ENCODE measurements at regions not wholly inside any gene's neighbourhood (a gene's known extent, or its start where the extent isn't known, plus 50 kb on each side); places are given as distances from the start of the nearest gene placed in this dataset.

DNA sequence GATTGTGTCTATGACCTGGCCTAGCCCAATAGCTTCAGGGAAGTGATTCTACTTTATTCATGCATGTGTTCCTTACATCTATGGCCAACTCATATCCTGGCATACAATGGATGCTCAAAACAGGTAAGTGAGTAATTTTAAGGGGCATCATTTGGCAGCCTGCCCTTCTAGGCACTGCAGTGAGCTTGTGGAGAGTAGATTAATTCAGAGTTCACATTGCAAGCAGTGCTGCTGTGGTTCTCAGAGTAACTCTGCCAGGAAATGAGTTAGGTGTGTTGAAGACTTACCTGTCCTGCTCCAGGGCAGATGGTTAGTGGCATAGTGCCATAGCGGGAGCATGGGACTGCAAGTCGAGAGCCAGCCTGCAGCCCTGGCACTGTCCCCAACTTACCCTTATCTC is 158.0 kb downstream of the SCP2D1 start:
- DNase-seq (ENCODE audit: low spot score), result no peak

DNA sequence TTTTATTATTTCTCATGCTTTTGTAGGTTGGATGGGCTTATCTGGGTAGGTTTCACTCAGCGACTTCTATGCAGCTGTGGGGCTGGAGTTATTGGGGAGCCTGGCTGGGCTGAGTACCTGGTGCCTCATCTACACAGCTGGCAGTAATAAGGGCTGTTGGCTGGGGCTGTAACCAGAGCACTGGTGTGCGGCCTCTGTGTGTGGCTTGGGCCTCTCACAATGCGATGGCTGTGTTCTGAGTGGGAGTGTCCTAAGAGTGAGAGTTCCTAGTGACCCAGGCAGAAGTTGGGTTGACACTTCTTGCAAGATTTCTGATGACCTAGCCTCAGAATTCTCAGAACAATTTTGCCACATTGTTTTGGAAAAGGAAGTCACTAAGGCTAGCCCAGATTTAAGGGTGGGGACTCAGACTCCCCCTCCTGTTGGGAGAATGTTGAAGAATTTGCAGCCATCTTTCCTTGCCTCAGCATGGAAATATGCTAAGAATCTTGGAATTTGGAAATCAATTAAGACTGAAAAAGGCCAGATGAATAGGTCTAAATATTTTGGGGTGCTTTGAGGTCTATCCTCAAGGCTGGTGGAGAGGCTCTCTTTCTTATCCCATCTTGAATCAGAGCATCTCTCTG is 158.8 kb downstream of the SCP2D1 start:
- DNase-seq (ENCODE audit: low spot score), result no peak

DNA sequence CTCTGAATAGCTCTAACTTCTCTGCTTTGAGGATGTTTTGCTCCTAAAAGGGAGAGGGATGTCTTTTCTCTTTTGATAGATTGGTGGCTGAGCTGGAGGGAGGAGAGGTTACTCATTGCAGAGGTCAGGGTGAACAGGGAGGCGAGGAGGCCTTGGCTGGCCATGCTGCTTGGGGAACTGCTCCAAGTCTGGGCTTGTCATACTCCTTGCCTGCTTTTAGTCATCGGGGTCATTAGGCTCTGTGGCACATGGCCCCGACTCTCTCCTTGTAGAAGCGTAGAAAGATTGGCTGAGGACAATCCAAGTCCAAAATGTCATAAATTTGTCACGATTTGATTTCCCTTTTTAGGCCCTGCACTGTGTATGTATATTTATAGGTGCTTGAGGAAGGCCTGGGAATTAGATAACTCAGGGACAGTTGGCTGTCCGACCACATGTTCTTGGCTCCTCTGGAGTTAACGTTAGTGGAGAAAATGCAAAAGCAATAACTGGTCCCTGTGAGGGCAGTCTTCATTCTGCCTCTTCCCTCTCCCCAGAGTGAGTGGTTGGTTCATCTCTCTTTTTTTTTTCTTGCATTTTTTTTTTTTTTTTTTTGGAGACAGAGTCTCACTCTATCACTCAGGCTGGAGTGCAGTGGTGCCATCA is 160.1 kb downstream of the SCP2D1 start:
- no peak for DNase-seq (ENCODE audit: low spot score)

DNA sequence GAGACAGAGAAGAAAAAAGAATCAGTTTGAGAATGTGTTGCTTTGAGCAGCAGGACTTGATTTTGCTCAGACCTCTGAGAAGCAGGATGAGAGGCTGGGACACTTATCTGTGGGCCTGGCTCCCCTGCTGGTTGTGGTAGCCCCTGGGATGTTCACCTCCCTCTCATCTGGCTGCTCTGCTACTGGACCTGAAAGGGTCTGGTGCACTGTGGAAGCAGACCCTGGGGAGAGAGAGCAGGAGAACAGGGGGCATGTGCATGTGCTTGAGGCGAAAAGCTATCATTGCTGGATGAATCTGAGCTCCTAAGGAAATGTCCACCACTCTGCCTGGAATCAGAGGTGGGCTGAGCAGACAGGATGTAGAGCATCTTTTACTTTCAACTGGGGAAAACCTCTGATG is 161.1 kb downstream of the SCP2D1 start:
- no peak for DNase-seq (ENCODE audit: low spot score)

DNA sequence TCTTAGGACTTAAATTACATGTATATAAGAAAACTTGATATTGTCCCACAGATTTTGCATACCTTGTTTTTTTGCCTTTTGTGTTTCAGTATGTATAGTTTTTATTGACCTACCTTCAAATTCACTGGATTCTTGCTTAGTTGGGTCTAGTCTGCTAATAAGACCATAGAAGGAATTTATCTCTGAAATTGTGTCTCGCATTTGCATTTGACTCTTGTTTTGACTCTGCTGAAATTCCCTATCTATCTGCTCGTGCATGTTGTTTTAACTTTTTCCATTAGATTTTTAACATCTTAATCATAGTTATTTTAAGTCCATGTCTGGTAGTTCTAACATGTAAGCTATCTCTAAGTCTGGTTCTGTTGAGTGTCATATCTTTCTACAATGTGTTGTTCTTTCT is 163.9 kb downstream of the SCP2D1 start:
- DNase-seq (ENCODE audit: low spot score), result no peak

DNA sequence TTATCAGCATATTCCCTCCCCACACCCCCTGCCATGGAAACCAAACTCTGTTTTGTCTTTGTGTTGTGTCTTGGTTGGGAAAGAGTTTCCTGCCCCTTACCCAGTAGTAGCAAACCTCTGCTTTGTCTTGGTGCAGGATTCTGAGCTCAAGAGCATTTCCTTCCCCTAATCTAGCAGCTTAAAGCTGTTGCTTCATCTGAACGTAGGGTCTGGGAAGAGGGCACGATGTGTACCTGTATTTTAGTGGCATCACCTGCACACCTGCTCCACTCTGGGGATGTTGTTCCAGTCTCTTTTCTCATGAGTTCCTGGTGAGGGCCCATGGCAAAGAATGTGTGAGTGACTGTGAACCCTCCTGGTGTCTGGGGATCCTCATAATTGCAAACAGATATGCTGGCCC is 164.7 kb downstream of the SCP2D1 start:
- DNase-seq (ENCODE audit: low spot score), result no peak

DNA sequence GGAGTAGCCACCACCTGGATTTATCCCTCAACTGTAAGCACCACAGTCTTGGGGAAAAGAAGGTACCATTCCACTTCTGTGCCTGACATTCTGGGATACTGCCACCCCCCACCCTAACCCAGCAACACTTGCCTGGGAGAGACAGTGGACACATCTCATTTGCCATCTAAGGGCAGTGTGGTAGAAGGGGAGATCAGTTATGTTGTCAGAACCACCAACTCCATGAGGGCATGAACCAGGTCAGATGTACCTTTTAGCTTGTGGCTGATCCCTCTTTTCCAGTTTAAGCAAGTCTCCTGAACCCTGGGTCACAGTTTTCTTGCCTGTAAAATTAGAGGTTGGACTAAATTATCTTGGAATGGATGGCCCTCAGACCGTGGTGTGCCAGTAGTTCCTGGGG is 165.5 kb downstream of the SCP2D1 start:
- DNase-seq (ENCODE audit: low spot score), result no peak

DNA sequence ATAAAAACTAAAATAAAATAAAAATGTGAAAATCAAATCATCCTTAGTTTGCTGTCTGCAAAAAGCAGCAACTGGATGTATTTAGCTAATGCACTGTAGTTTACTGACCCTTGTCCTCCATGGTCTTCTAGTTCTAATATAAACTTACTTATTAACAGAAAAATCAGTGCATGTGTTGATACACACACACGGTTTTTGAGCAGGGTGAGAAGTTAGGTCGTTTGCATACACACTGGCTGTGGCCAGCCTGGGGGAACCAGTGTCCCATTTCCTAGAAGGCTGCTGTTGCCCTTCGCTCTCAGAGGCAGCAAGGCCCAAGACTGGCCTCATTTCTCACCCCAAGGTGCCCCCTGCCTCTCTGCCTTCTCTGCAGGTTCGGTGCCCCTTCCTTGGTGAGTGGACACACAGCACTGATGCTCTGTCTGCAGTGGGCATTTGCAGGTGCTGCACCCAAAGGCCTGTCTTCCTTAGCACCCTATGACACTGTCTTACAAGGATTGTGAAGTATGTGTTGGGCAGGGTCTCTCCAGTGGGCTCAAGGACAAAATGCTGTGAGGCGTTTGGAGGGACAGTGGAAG is 168.5 kb downstream of the SCP2D1 start:
- no peak for DNase-seq (ENCODE audit: low spot score)

DNA sequence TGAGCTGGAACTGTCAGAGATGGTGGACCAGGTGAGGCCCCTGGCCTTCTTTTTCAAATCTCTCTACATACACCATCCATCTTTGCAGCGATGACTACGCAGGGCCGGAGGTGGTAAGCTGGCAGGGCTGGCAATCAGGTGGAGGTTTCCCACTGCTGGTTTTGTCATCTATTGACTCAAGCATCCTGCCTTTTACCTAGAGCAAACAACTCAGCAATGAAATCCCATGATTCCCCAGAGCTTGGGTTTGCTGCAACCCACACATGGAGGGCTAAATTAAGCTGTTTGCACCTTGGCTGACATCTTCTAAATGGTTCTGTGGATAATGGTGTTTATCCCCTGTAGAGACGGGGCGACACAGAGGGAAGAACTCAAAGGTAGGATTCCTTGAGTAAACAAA is 170.2 kb downstream of the SCP2D1 start:
- no peak for DNase-seq (ENCODE audit: low spot score)

DNA sequence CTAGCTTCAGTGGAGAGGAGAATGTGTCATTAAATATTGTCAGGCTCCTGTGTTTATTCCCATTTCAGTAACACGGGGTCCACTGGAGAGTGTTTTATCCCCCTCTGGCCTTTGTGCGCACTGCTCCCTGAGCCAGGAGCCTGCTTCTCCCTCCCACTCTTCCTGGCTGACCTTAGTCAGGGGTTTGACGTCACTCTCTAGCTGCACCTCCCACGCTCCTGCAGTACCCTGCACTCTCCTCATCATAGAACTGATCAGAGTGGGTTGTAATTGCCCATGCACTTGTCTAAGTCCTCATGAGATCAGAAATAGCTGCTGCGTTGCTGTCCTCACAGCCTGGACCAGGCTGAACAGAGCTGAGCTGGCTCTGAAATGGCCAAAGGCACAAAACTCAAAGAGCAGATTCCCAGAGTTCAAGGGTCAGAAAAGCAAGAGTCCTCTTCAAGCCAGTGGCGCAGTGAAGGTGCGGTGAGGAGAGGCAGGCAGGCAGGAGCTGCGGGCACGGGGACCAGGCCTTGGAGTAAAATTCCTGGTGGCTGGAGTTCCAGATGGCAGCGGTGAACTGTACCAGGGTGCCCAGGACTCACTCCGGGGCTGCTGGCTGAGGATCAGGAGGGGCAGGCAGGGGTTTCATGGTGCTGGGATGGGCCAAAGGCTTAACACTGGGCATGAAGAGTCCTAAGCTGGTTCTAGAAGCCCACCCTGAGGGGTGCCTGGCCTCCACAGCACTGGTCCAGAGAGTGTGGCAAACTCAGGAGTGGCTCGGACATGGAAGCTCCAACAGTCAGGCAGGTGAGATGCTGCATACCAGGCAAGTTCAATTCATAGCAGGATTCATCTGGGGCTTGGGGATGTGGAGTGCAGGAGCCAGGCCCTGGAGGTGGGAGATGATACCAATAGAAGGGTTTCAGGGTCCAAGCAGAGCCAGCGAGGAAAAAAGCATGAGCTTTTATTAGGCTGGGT is 170.9 kb downstream of the SCP2D1 start:
- no peak for DNase-seq (ENCODE audit: low spot score)

DNA sequence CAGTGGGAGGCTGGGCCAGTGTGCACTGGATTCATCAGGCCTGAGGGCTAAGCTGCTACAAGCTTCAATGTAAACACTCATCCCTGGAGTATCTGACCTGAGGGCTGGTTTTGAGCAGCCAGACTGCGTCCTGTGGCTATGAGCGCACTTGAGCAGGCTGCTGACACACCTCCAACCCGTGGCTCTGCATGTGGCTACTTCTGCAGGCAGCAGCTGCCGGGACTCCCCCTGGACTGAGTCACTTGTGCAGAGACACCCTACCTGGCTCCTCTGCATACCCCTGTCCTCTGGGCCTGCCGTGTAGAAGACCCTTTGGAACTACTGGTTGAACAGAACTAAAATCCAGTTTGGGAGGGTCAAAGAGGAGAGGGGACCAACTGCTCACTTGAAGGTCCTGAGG is 172.0 kb downstream of the SCP2D1 start:
- no peak for DNase-seq (ENCODE audit: low spot score)

DNA sequence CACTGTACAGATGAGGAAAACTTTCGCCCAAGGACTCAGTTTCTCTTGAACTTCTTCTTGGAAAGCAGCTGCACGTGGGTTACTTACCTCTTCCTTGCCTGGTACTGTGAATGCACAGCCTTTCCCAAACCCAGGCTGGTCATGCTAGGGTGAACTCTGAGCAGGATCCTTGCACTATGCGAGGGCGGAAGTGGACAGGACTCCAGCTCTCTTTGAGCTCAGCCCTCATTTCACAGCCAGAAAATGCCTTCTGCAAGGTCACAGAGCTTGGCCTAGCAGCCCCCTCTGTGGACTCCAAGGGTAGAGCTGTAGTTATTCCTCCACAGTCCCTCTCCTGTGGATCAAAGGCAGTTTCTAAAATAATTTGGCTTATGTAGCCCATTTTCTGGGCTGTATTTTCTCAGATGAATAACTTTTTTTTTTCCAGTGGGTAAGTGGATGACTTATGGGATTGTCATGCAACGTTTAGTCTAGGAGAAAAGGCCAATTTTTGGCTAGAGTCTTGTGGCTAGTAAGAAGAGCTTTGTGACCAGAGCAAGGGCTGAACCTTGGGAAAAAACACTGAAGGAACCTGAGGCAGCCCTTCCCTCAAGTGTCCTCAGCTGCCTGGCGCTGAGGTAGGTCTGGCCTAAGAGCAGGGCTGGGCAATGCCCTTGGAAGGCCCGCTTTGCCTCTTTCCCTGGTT is 172.7 kb downstream of the SCP2D1 start:
- no peak for DNase-seq (ENCODE audit: low spot score)

DNA sequence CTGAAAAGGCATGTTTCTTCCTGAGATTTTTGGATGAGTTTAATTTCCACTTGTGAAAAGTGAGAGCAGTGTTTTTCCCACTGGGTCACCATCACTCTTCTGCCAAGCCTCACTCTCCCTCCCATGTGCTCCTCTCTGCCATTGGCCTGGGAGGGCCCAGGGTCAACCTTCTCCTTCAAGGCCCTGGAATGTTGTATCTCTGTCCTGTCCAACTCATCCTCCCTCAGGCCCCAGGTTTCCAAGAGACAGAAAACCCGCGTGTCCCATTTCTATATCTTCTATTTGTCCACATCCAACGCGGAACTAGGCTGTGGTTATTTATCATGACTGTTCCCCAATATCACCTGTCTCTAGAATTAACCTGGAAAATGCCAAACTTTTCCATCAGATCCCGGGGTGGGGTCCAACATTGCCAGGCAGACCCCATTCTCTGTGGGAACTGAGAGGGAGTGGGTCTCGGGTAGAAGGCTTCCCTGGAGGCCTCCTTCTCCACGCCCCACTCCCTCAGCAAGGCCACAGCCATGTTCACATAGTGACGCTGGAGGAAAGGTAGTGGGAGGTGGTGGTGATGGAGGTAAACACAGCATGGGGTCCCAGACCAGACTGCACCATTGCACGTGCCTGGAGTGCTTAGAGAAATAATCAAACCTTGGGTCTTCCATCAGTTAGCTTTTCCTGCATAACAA is 173.5 kb downstream of the SCP2D1 start:
- no peak for DNase-seq (ENCODE audit: low spot score)

DNA sequence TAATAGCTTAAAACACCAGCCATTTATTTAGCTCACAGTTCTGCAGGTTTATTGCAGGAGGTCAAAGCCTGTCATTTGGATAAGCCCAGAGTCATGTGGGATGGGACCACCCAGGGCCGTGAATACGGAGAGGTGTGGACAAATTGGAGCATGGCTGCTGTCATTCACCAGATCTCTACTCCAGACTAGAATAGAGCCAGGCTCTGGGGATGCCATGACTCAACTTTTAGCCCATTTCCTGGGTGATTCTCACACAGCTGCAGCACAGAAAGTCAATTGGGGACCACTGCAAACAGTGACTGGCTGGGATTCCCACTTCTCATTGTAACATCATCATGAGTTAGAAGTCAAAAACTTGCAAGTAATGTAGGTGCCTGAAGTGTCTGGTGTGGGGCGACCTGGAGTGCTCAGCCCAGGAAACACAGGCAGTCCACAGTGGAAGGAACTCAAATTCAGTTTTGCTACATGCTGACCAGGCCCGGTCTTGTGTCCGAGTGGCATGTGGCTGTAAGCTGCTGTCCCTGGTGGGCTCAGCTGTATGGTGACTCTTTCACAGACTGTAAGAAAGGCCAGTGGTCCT is 174.3 kb downstream of the SCP2D1 start:
- no peak for DNase-seq (ENCODE audit: low spot score)

DNA sequence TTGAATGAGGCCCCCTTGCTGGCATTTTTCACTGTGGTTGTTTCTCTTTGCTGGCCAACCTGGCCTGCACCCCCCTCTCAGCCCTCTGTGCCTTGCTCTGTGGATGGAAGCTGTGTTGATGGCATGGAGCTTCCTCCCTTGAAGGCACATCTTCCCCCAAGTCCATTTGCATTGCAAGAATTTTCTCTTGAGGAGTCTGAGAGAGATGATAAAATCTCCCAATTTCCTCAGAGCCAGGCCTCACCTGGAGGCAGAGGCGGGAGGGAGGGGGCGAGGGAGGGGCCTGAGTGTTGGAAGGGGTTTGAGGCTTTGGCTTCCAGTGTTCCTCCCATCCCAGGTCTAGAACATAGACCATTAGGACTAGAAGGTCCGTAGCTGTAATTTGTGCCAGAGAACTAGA is 175.1 kb downstream of the SCP2D1 start:
- DNase-seq (ENCODE audit: low spot score), result no peak

DNA sequence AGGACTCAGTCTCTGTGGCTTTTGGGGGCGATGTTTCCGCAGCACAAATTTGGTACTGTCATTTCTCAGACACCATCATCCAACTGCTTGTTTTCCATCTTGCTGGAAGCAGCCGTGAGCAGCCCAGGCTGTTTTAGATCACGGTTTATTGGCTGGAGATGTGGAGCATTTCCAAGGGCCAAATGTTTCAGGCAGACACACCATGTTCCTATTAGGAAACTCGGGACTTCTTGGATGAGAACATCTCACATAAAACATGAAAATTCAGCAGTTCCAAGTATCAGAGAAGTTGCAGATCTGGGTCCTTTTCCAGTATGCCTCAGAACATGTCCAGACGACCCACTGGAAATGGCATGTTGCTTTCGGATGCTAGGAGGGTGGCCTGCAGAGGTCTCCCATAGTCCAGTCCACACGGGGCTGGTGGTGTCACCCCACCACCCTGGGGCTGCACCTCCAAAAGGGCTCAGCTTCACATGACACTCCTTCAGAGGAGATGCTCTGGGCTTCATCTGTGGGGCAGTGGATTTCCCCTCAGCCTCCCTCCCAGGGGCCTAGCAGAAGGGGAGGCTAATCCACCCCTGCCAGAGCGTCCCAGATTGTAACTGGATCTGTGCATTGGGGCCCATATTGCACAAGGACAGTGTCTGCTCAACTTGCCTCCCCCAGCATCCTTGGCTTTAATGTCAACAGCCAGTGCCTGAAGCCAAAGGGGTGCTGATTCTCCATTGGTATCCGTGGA is 176.3 kb downstream of the SCP2D1 start:
- DNase-seq (ENCODE audit: low spot score), result no peak

DNA sequence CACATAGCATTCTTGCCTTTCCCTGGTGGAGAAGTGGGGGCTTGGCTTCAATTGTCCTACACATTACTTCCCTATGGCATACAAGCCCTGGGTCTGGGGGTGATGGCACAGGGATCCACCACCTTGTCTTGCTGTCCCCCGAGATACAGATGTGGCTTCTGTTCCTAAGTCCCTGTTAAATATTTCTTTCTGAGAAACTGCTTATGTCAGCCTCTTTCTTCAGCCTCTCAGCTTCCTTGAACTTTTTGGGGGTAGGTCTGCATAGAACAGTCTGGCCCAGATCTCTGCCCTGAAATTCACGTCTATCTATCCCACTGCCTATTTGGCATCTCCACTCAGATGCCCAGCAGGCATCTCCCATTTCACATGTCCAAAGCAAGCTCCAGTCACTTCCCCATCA is 177.4 kb downstream of the SCP2D1 start:
- DNase-seq (ENCODE audit: low spot score), result no peak

DNA sequence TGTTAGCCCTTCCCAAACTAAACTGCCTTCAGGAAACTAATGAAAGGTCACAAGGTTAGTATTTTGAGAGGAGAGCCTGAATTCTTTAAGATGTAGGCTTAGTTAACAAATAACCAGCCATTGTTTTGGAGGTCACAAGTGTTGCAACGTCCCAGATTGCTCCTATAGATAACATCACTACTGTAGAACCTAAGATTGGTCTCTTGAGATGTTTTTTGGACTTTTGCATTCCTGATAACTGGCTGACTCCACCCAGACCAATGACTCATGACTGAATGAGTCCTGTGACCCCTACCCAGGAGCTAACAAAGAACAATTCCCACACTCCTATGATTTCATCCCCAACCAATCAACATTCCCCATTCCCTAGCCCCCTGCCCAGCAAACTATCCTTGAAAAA is 178.8 kb downstream of the SCP2D1 start:
- DNase-seq (ENCODE audit: low spot score), result no peak

DNA sequence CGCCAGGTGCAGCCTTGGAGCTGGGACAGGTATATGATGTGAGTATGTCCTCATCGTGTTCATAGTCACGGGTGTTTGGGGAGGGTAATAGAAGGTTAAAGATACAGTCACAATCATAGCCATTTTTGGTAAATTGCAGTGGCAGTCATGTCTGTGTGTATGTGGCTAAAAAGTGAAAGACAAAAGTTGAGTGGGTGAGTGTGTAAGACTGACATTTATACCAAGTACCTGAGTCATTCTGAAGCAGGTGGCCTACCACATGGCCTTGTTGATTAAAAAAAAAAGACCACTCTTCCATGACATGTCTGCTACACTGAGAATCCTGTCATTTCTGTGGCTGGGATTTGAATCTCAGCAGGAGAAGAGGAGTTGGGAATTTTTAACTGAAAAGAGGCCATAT is 181.9 kb downstream of the SCP2D1 start:
- DNase-seq (ENCODE audit: low spot score), result no peak

DNA sequence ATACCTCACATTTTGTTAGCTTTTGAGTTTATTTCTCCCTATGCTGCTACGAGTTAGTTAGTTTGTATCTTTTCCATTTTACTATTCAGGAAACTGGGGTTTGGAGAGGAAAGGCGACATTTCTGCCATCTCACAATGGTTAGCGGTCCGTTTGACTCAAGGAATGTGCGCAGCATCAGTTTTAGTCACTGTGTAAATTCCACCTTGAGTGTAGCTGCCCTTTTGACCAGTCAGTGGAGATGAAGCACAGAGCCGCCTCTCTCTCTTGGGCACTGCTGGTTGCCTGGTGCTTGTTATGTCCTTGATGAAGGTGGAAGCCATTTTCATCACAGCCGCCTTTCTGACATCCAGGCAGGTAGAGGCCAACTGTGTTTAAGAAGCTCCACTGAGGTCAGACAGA is 185.5 kb downstream of the SCP2D1 start:
- DNase-seq (ENCODE audit: low spot score), result no peak

DNA sequence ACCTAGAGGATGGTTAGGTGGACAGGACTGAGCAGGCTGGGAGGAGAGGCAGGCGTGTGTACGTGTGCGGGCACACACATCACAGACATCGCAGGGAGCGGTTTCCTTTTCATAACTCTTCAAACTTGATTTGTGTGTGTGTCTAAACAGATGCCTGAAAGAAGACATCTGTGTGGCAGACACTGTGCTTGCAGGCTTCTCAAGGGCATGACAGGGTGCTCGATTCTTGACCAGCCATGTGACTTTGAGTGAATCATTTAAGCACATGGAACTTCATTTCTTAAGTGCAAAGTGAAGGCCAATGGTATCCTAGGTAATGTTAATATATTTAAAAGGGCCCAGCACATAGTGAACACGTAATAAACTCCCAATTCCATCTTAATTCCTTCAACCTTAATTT is 186.5 kb downstream of the SCP2D1 start:
- no peak for DNase-seq (ENCODE audit: low spot score)
